ENCODE measurements at regions not wholly inside any gene's neighbourhood (a gene's known extent, or its start where the extent isn't known, plus 50 kb on each side); places are given as distances from the start of the nearest gene placed in this dataset.

DNA sequence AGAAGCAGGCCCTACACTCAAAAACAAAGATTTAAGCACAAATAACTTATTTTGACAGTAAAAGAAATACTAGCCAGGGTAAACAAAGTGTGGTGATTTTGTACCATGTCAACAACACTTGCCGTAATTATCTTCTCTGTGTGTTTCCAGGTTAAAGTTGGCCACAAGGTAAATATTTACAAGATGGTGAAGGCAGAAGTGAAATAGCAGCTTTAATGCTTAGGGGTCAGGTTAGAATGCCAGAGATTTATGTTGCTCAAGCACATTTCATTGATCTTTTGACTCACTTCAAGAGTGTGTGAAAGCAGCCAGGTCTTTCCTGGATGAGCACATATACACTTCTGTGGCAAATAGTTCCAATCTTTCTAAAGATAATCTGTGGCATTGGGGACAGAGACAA, 270.2 kb upstream of the LUZP2 start:
- no peak for DNase-seq (ENCODE audit: extremely low read depth, low read depth)
- TF ChIP-seq, protein P1, sequence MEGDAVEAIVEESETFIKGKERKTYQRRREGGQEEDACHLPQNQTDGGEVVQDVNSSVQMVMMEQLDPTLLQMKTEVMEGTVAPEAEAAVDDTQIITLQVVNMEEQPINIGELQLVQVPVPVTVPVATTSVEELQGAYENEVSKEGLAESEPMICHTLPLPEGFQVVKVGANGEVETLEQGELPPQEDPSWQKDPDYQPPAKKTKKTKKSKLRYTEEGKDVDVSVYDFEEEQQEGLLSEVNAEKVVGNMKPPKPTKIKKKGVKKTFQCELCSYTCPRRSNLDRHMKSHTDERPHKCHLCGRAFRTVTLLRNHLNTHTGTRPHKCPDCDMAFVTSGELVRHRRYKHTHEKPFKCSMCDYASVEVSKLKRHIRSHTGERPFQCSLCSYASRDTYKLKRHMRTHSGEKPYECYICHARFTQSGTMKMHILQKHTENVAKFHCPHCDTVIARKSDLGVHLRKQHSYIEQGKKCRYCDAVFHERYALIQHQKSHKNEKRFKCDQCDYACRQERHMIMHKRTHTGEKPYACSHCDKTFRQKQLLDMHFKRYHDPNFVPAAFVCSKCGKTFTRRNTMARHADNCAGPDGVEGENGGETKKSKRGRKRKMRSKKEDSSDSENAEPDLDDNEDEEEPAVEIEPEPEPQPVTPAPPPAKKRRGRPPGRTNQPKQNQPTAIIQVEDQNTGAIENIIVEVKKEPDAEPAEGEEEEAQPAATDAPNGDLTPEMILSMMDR (IDR thresholded peaks at IDR 0.05; ENCODE audit: low read depth, low read length): no peak

DNA sequence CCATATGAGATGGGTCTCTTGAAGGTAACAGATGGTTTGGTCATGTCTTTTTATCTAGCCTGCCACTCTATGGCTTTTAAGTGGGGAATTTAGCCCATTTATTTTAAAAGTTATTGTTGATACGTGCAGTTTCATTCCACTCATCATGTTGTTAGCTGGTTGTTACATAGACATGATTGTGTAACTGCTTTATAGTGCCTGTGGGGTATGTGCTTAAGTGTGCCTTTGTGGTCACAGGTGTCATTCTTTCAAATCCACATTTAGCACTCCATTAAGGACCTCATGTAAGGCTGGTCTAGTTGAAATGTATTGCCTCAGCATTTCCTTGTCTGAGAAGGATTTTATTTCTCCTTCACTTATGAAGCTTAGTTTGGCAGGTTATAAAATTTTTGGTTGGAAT, 263.8 kb upstream of the LUZP2 start:
- TF ChIP-seq, protein P1 (IDR thresholded peaks at IDR 0.05; ENCODE audit: low read depth, low read length): no peak
- DNase-seq (ENCODE audit: extremely low read depth, low read depth): no peak

DNA sequence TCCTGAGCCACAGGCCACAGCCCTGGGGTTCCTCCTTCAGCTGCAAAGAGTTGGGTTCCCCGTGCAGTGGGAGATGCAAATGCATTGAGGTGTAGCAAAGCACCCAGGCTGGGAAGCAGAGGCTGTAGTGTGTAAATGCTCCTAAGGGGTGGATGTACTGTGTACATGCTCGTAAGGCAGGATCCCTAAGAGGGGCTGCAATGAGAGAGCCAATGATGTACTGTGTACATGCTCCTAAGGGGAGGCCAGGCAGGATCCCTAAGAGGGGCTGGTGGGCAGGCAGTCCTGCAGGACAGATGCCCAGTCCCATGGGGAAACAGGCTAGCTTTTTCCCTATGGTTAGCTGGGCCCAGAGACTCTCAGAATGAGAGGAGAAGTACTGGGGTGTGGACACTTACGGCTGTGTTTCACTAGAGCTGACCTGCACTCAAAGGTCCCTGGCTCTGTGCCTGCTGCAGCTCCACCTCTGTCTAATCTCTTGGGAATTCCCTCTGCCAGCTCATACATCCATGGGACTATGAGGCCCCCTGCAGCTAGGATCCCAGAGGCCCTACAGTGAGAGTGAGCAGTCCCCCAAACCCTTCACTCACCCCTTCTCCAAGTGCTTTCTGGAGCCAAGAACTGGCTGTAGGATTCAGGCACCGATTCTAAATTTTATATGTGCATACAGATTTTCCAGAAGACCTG, 261.9 kb upstream of the LUZP2 start:
- TF ChIP-seq, protein P1 (IDR thresholded peaks at IDR 0.05; ENCODE audit: low read depth, low read length): no peak
- no peak for DNase-seq (ENCODE audit: extremely low read depth, low read depth)

DNA sequence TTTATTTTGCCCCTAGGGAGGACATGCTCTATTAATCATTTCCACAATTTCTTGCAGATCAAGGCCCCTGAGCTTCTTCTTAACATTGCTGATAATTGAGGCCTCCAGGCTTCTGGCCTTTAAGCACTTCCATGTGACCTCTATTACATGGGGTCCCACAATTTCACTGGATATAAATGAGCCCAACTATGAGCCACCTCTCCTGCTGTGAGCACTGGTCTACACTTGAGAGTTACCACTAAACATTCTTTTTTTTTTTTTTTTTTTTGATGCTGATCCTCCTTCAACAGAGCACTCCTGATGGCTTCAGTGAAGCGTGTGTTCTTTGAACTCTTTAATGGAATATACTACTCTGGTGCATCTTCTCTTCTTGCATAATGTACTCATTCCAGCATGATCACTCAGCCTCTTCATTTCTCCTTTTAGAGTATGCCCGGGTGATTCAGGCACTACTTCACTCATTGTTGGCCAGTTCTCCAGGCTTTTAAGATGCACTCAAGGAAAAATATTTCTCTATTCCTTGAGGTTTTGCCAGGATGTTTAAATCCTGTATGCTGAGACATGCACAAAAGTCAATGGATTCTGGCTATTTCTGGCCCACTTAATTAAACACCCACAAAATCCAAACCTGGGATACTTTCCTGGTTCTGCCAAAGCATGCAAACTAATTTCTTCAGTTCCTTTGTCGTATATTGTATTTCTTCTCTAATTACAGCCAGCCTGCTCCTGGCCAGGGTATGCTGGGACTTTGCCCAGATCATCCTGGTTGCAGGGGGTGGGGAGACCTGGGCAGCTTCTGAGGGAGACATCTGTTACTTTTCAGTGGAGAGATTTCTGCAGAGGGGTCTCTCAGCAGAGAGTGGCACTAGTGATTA, 257.8 kb upstream of the LUZP2 start:
- TF ChIP-seq, protein P1 (IDR thresholded peaks at IDR 0.05; ENCODE audit: low read depth, low read length): no peak
- DNase-seq (ENCODE audit: extremely low read depth, low read depth): peak; percentile 7

DNA sequence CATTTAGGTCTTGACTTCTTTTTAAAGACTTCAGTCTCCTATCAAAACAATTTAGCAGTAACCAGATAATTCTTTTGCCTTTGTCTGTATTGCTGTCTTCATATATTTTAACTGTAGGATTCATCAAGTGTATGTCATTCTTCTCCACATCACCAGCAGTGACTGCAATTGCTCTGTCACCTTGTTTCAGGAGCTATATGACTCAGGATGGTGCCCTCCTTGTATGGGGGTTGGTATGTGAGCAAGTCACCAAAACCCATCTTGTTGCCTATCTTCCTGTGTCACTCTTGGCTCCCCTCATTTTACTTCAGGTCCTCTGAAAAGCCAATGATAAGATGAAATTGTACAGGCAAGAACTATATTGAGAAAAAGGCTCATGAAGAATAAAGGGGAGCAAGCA, 256.9 kb upstream of the LUZP2 start:
- no peak for DNase-seq (ENCODE audit: extremely low read depth, low read depth)
- TF ChIP-seq, protein P1 (IDR thresholded peaks at IDR 0.05; ENCODE audit: low read depth, low read length): no peak

DNA sequence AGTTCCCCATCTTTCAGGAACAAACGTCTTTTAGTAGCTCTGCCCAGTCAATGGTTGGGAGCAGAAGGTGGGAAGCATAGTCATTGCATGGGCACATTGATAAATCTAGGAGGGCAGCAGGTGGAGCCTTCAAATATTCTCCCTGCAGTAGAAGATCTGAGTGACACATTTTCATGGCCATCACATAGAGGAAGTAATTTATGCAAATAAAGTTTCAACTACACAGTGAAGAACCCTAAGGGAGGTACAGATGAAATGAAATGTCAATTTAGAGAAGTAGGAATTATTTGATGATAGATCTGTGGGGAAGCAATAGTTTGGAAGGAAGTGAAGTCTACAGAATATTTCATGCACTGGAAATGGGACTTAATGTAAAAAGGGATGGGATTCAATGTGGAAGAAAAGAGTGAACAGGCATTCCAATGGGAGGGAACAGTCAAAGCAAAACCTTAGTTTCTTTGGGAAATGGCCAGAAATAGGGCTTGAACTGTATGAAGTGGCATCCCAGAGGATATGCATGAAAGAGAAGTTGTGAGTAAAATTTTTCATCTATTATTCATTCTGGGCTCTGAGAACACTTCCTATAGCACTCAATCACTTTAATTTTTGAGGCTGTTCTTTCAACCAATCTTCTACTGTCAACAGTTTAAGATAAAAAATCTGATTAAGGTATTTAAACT, 256.2 kb upstream of the LUZP2 start:
- TF ChIP-seq, protein P1 (IDR thresholded peaks at IDR 0.05; ENCODE audit: low read depth, low read length): no peak
- DNase-seq (ENCODE audit: extremely low read depth, low read depth): no peak

DNA sequence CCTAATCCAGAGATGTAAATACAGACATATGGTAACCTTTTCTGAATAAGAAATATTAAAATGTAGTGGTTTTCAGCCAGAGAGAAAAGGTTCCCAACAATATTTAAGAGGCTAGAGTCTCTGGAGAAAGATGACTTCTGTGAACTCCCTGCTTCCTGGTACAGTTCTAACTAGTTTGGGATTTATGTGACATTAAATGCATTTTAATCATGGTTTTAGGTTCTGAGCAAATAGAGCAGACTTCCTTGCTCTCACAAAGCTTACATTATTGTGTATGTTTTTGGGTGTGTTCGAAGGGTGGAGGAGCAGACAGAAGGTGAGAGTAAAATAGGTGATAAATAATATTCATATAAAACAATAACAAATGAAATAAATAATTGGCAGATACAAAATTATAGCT, 250.1 kb upstream of the LUZP2 start:
- TF ChIP-seq, protein P1 (IDR thresholded peaks at IDR 0.05; ENCODE audit: low read depth, low read length): no peak
- DNase-seq (ENCODE audit: extremely low read depth, low read depth): no peak

Measured in AG09319 (cell line).